ENCODE measurements at regions not wholly inside any gene's neighbourhood (a gene's known extent, or its start where the extent isn't known, plus 50 kb on each side); places are given as distances from the start of the nearest gene placed in this dataset.
"Not testable (repeated sequence)": the region's sequence is repeated elsewhere in the genome, so short reads cannot be mapped to it uniquely, and the experiment has no call there.

- Histone ChIP-seq H3K27me3 (replicated peaks; ENCODE audit: insufficient read depth) (no peaks in the 10 kb centered on the region), H3K27ac (no peak overlapping the region), H3K4me3 (no peak overlapping the region), H3K9me3 (no peaks in the 10 kb centered on the region), H3K36me3 (no peaks in the 10 kb centered on the region), H3K4me1 (ENCODE audit: control insufficient read depth in 1 of 2, low read depth in 2 of 2) (no peaks in the 10 kb centered on the region)
- no peak for TF ChIP-seq CTCF (IDR thresholded peaks at IDR 0.05)
- no peak for ATAC-seq (ENCODE audit: insufficient number of reproducible peaks, low FRiP score, low read depth)
- DNase-seq (ENCODE audit: low spot score) = no peak
Observed at GRCh38 chr18:47654988-47655387, 275.5 kb downstream of the SMAD2 start.

- TF ChIP-seq CTCF (IDR thresholded peaks at IDR 0.05) = no peak
- DNase-seq (ENCODE audit: low spot score) = no peak
Observed at GRCh38 chr18:47644896-47645295, 285.6 kb downstream of the SMAD2 start.

GRCh38 chr18:47637551-47637950 is 292.9 kb downstream of the SMAD2 start:
- H3K4me3 ChIP-seq; H3K36me3 ChIP-seq; DNase-seq (ENCODE audit: low spot score); H3K27ac ChIP-seq; H3K27me3 ChIP-seq (replicated peaks; ENCODE audit: insufficient read depth); ATAC-seq (ENCODE audit: insufficient number of reproducible peaks, low FRiP score, low read depth); H3K4me1 ChIP-seq (ENCODE audit: control insufficient read depth in 1 of 2, low read depth in 2 of 2); H3K9me3 ChIP-seq: not testable (repeated sequence)

More at GRCh38 chr18:47644896-47645295, 285.6 kb downstream of the SMAD2 start:
- H3K27me3 ChIP-seq (replicated peaks; ENCODE audit: insufficient read depth) = no peaks in the 10 kb centered on the region
- no peaks in the 10 kb centered on the region for H3K4me1 ChIP-seq (ENCODE audit: control insufficient read depth in 1 of 2, low read depth in 2 of 2)
- H3K27ac ChIP-seq = no peak overlapping the region
- H3K9me3 ChIP-seq = no peaks in the 10 kb centered on the region
- no peak overlapping the region for H3K4me3 ChIP-seq
- ATAC-seq (ENCODE audit: insufficient number of reproducible peaks, low FRiP score, low read depth) = no peak
- H3K36me3 ChIP-seq = no peaks in the 10 kb centered on the region

- DNase-seq (ENCODE audit: low spot score) (no peak), ATAC-seq (ENCODE audit: insufficient number of reproducible peaks, low FRiP score, low read depth) (no peak)
- TF ChIP-seq CTCF (IDR thresholded peaks at IDR 0.05) = no peak
Observed at GRCh38 chr18:47635416-47635815, 295.0 kb downstream of the SMAD2 start.

GRCh38 chr18:47632970-47633635 is 297.4 kb downstream of the SMAD2 start:
- ATAC-seq (ENCODE audit: insufficient number of reproducible peaks, low FRiP score, low read depth) = no peak
- Histone ChIP-seq H3K4me3 (no peak overlapping the region), H3K4me1 (ENCODE audit: control insufficient read depth in 1 of 2, low read depth in 2 of 2) (no peaks in the 10 kb centered on the region), H3K27ac (no peak overlapping the region), H3K36me3 (no peaks in the 10 kb centered on the region), H3K27me3 (replicated peaks; ENCODE audit: insufficient read depth) (no peaks in the 10 kb centered on the region), H3K9me3 (no peaks in the 10 kb centered on the region)
- no peak for DNase-seq (ENCODE audit: low spot score)
- TF ChIP-seq CTCF (IDR thresholded peaks at IDR 0.05) = no peak

More at GRCh38 chr18:47635416-47635815, 295.0 kb downstream of the SMAD2 start:
- no peaks in the 10 kb centered on the region for H3K27me3 ChIP-seq (replicated peaks; ENCODE audit: insufficient read depth)
- no peak overlapping the region for H3K4me3 ChIP-seq
- no peaks in the 10 kb centered on the region for H3K4me1 ChIP-seq (ENCODE audit: control insufficient read depth in 1 of 2, low read depth in 2 of 2)
- no peak overlapping the region for H3K27ac ChIP-seq
- H3K36me3 ChIP-seq = no peaks in the 10 kb centered on the region
- H3K9me3 ChIP-seq = no peaks in the 10 kb centered on the region

- Histone ChIP-seq H3K27ac (no peak overlapping the region), H3K36me3 (no peaks in the 10 kb centered on the region), H3K27me3 (replicated peaks; ENCODE audit: insufficient read depth) (no peaks in the 10 kb centered on the region), H3K4me3 (no peak overlapping the region), H3K4me1 (ENCODE audit: control insufficient read depth in 1 of 2, low read depth in 2 of 2) (no peaks in the 10 kb centered on the region), H3K9me3 (no peaks in the 10 kb centered on the region)
- TF ChIP-seq CTCF (IDR thresholded peaks at IDR 0.05) = no peak
- no peak for DNase-seq (ENCODE audit: low spot score)
- no peak for ATAC-seq (ENCODE audit: insufficient number of reproducible peaks, low FRiP score, low read depth)
Observed at GRCh38 chr18:47628893-47629292, 301.6 kb downstream of the SMAD2 start.

Data from thoracic aorta (tissue), 2 donors.